Duodenal mucosa (tissue), 2 donors: ENCODE measurements at regions not wholly inside any gene's neighbourhood (a gene's known extent, or its start where the extent isn't known, plus 50 kb on each side); places are given as distances from the start of the nearest gene placed in this dataset.

Source experiments
- H3K27ac ChIP-seq: one replicate; pipeline ENCODE4 v1.7.0; 2013; ENCODE audit warnings: low read depth, low read length
- H3K27me3 ChIP-seq, 2 donors: one replicate each; pipeline ENCODE4 v1.7.0; 2013; ENCODE audit warnings: low read length in 2 of 2, control low read depth in 1 of 2; ENCODE audit not compliant: insufficient read depth in 2 of 2, control insufficient read depth in 1 of 2
- H3K36me3 ChIP-seq, 2 donors: one replicate each; pipeline ENCODE4 v1.7.0; 2013; ENCODE audit warnings: low read length in 2 of 2, control low read depth in 1 of 2; ENCODE audit not compliant: insufficient read depth in 2 of 2, control insufficient read depth in 1 of 2
- H3K4me1 ChIP-seq, 2 donors: one replicate each; pipeline ENCODE4 v1.7.0; 2013; ENCODE audit warnings: low read length in 2 of 2, control low read depth in 1 of 2; ENCODE audit not compliant: insufficient read depth in 2 of 2, control insufficient read depth in 1 of 2
- H3K4me3 ChIP-seq, 2 donors: one replicate each; pipeline ENCODE4 v1.7.0; 2013; ENCODE audit warnings: low read length in 2 of 2, low read depth in 1 of 2
- H3K9ac ChIP-seq, 2 donors: one replicate each; pipeline ENCODE4 v1.7.0; 2013; ENCODE audit warnings: low read length in 2 of 2, low read depth in 1 of 2
- H3K9me3 ChIP-seq, 2 donors: one replicate each; pipeline ENCODE4 v1.7.0; 2013; ENCODE audit warnings: low read length in 2 of 2, control low read depth in 1 of 2; ENCODE audit not compliant: control insufficient read depth in 1 of 2

DNA sequence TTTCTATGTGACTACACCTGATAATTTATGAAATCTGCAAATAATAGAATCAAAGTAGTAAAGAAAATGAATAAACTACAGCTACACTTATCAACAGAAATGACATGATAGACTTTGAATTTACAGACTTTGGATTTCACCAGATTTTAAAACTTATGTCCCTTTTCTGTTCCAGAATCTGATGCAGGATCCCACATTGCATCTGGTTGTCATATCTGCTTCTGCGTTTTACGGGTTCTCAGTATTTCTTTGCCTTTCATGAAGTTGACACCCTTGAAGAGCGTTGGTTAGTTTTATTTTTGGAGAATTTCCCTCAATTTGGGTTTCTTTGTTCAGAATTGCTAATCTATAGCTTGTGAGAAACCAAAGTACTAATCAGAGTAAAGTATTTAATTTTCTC, 174.9 kb upstream of the ADCY2 start:
- no peak overlapping the region for H3K9ac ChIP-seq

DNA sequence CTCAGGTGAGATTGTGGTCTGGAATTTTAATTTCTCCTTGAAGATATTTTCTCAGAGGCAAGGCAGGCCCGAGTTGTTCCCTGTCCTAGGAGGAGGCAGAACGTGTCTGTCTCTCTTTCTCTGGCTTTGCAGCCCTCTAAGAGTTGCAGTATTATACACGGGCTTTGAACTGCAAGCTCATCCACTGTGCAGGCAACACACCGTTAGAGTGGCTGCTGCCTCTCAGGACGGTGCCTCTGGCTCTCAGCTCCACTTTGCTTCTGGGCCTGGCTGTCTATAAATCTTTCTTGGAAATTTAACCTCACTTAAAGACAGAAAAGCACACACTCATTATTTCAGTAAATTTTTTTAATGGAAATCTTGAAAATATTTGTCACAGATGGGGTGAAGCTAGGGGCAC, 170.1 kb upstream of the ADCY2 start:
- Histone ChIP-seq H3K4me3 (no peak overlapping the region), H3K9ac (no peak overlapping the region), H3K27me3 (no peaks in the 10 kb centered on the region), H3K27ac (no peak overlapping the region), H3K36me3 (no peaks in the 10 kb centered on the region), H3K4me1 (no peaks in the 10 kb centered on the region), H3K9me3 (no peaks in the 10 kb centered on the region)

More for the DNA sequence above, 174.9 kb upstream of the ADCY2 start:
- no peaks in the 10 kb centered on the region for H3K36me3 ChIP-seq
- H3K27me3 ChIP-seq = no peaks in the 10 kb centered on the region
- no peak overlapping the region for H3K4me3 ChIP-seq
- no peak overlapping the region for H3K27ac ChIP-seq
- H3K9me3 ChIP-seq = no peaks in the 10 kb centered on the region
- H3K4me1 ChIP-seq = no peaks in the 10 kb centered on the region

DNA sequence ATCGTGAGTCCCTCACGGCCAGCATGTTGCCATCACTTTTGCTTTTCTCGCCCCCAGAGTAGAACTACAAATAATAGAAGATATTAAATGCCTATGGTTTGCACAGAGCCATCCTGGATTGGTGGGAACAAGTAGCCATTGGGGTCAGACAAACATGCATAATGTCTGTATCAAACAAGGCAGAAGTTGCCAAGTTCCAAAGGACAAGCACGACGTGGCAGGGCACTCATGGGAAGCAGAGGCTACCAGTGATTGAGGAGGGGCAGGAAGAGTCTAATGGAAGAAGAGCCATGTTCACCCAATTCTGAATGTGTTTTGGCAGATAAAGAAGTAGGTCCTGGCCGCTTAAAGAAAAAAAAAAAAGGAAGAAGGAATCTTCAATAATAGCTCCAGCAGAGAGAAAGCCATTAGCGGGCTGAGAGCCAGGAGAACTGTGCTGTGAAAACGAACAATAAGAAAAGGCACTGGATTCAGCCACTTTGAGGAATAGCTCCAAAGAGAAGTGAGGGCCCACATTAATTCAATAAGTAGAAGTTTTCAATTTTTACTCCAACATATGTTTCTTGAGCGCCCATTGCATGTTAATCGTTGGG, 153.7 kb upstream of the ADCY2 start:
- Histone ChIP-seq H3K9me3 (no peaks in the 10 kb centered on the region), H3K4me1 (peaks cover 0 to 10% of the 10 kb centered on the region in 2 donors), H3K27me3 (no peaks in the 10 kb centered on the region), H3K27ac (no peak overlapping the region), H3K36me3 (no peaks in the 10 kb centered on the region), H3K9ac (no peak overlapping the region), H3K4me3 (no peak overlapping the region)

DNA sequence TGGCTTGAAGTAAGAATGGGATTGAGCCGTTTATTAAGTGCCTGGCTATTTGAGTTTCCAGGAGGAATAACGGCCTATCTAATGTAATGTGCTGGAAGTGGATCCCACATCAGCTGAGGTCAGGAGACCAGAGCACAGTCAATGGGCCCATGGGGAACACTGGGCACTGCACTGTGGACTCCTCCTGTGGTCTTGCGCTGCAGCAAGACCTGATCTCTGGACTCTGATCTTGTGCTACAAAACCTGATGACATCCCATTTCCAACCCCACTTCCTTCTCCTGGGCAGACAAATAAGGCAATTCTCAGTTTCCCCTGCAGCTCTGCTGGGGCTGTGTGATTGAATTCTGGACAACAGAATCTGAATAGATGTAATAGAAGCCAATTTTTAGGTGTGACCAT, 151.7 kb upstream of the ADCY2 start:
- H3K27ac ChIP-seq = no peak overlapping the region
- H3K4me3 ChIP-seq = no peak overlapping the region
- H3K4me1 ChIP-seq = peaks cover 0 to 10% of the 10 kb centered on the region in 2 donors

DNA sequence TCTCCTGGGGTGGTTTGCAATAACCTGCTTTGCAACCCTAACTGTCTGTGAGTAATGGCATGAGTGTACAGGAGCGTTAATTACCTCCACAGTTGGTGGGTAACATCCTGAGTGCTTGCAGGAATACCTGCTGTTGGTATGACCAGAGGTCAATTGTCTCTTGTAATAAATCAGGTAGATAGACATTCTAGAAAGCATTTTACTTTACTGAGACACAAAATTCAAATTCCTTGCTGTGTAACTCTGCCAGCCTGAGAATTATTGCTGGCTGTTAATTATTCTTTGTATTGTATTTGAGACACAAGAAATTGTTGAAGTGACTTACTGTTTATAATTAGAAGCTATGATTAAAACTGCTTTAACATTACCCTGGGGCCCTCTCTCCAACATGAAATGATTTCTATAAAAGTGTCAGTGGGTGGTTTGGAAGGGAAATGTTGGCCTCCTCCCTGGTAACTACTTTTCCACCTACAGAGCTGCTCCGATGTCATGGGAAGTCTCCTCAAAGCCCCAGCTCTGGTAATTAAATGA, 150.8 kb upstream of the ADCY2 start:
- Histone ChIP-seq H3K4me3 (no peak overlapping the region), H3K9ac (no peak overlapping the region), H3K9me3 (no peaks in the 10 kb centered on the region), H3K27ac (no peak overlapping the region), H3K4me1 (peaks cover 0 to 10% of the 10 kb centered on the region in 2 donors), H3K27me3 (no peaks in the 10 kb centered on the region), H3K36me3 (no peaks in the 10 kb centered on the region)

More for the DNA sequence above, 151.7 kb upstream of the ADCY2 start:
- no peaks in the 10 kb centered on the region for H3K9me3 ChIP-seq
- H3K9ac ChIP-seq = no peak overlapping the region
- H3K27me3 ChIP-seq = no peaks in the 10 kb centered on the region
- no peaks in the 10 kb centered on the region for H3K36me3 ChIP-seq

DNA sequence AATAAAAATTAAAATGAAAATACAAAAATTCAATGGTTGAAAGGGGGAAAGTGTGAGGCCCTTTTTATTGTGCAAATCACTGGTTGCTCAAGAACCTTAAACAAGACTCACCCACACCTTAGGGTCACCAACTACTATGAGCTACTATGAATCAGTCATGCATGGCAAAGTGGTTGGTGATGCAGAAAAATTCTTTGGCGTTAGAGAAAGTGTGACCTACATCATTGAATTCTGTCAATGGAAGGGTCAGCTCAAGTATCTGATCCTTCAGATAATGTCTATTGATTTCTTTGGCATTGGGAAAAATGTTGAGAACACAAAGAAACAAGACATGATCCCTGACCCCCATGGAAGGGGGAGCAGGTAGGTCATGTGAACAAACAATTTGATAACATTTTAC, 149.7 kb upstream of the ADCY2 start:
- no peaks in the 10 kb centered on the region for H3K27me3 ChIP-seq

DNA sequence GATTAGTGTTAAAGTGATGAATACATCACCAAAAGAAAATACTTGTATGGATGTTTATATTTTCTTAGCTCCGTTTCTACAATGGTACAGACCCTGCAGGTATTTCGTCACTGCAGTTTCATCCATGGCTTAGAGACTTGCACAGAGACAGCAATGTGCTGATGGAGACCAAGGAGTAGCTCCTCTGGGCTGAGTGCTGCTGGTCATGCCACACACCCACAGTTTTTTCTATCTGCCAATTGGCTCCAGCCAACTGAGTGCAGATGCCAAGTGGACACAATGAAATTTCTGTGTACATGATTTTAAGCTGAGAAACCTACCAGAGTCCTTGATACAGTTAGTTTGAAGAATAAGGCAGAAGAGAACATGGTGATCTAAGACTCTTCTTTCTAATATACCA, 145.9 kb upstream of the ADCY2 start:
- Histone ChIP-seq H3K4me1 (peaks cover 0 to 2% of the 10 kb centered on the region in 2 donors), H3K4me3 (no peak overlapping the region), H3K9me3 (no peaks in the 10 kb centered on the region), H3K36me3 (no peaks in the 10 kb centered on the region), H3K27ac (no peak overlapping the region), H3K9ac (no peak overlapping the region), H3K27me3 (no peaks in the 10 kb centered on the region)

More for the DNA sequence above, 149.7 kb upstream of the ADCY2 start:
- Histone ChIP-seq H3K9me3 (no peaks in the 10 kb centered on the region), H3K36me3 (no peaks in the 10 kb centered on the region), H3K27ac (no peak overlapping the region), H3K9ac (no peak overlapping the region), H3K4me1 (peaks cover 0 to 10% of the 10 kb centered on the region in 2 donors), H3K4me3 (no peak overlapping the region)

DNA sequence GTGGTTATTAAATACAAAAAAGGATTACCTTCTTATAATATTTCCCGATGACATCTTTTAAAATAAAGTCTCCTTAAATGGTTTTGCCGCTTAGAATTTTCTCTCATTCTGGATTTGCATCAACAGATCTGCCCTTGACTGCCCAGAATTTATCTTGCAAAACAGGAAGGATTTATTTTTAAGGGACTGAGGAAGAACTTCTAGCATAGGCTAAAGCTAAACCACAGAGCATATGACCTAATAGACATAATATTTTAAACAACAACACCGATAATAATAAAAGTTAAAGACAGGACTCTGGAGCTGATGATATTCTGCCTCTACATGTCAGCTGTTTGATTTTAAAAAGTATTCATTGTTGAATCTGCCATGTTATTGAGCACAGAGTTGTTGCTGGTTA, 145.3 kb upstream of the ADCY2 start:
- no peak overlapping the region for H3K4me3 ChIP-seq
- H3K27ac ChIP-seq = no peak overlapping the region
- H3K9me3 ChIP-seq = no peaks in the 10 kb centered on the region

DNA sequence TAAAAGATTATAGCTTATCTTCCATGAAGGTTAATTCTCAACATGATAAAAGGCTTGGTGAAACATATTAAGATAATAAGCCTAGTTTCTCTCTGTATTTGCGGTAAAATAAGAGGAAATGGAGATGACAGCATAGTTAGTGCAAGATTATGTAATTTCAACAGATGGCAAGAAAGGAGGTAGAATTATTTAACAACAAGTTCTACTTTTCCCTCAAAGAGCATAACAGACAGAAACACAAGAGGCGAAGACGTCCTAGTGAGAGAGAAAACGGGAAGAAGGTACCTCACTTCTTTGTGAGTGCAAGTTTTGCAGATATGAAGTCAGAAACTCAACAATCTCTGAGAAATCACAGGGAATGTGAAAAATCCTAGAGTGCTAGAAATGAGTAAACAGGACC, 144.8 kb upstream of the ADCY2 start:
- Histone ChIP-seq H3K27me3 (no peaks in the 10 kb centered on the region), H3K9me3 (no peaks in the 10 kb centered on the region), H3K27ac (no peak overlapping the region), H3K9ac (no peak overlapping the region), H3K4me3 (no peak overlapping the region), H3K36me3 (no peaks in the 10 kb centered on the region), H3K4me1 (peaks cover 0 to 2% of the 10 kb centered on the region in 2 donors)

More for the DNA sequence above, 145.3 kb upstream of the ADCY2 start:
- Histone ChIP-seq H3K9ac (no peak overlapping the region), H3K27me3 (no peaks in the 10 kb centered on the region), H3K4me1 (no peaks in the 10 kb centered on the region), H3K36me3 (no peaks in the 10 kb centered on the region)

DNA sequence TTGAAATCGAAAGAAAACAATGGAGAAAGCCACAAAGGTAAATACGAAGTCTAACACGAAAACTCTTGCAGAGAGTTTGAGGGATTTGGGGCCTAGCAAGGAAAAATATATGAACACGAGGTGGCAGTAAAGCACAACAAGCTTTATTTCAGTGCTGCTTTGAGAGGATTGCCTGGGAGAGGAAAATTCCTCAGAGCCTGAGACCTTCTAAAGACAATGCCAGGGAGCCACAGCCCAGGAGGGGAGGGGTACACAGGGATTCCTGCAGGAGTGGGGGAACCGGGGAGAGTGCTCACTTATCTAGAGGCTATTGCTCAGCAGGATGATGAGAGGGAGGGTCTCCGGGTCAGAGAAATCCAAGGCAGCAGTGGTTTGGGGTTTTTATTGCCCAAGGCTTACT, 134.9 kb upstream of the ADCY2 start:
- H3K27ac ChIP-seq = no peak overlapping the region
- no peak overlapping the region for H3K9ac ChIP-seq
- no peaks in the 10 kb centered on the region for H3K9me3 ChIP-seq
- no peaks in the 10 kb centered on the region for H3K36me3 ChIP-seq
- H3K4me1 ChIP-seq = peaks cover 3 to 20% of the 10 kb centered on the region in 2 donors
- no peaks in the 10 kb centered on the region for H3K27me3 ChIP-seq
- H3K4me3 ChIP-seq = no peak overlapping the region
